GM19023 (cell line): ENCODE measurements at regions not wholly inside any gene's neighbourhood (a gene's known extent, or its start where the extent isn't known, plus 50 kb on each side); places are given as distances from the start of the nearest gene placed in this dataset.

Experiments
- ATAC-seq: cut with Tn5 transposase; IDR thresholded peaks from one replicate; pipeline ENCODE4 v1.9.1; 2021; ENCODE audit warnings: mild to moderate bottlenecking, moderate library complexity; ENCODE audit not compliant: unreplicated experiment

DNA sequence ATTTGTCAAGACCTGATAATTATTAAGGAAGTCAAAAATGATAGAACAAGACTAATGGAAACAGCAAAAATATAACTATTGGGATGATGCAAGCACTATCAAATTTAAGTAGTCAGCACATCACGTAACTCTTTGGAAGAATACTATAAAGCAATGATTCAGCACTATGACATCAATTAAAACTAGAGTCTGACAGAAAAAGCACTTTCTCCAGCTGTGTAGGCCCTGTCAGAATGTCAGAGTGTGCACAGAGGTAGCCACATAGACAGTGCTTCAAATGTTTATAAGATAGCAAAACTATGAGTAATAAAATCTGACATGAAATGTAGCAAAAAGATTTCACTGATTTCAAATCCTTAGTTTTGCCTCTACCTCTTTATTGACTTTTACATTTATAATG is 1226.6 kb upstream of the ADGRL3 start:
- ATAC-seq: no peak

DNA sequence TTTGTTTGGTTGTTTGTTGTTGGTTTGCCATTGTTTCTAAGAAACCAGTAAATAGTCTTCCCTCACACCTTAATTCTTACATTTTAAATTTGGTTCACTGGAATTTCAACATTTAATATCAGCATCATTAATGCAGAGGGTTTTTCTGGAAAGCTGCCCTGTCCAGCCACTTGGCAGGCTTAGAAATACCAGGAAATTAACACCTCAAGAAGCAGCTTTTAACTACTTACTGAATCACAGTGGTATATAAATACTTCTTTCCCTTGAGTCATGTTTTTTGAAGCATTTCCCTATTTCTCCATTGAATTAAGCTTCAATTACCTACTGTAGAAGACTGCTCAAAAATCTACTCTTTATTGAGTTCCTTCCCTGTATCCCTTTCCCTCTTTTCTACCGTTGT is 1221.1 kb upstream of the ADGRL3 start:
- ATAC-seq: no peak

DNA sequence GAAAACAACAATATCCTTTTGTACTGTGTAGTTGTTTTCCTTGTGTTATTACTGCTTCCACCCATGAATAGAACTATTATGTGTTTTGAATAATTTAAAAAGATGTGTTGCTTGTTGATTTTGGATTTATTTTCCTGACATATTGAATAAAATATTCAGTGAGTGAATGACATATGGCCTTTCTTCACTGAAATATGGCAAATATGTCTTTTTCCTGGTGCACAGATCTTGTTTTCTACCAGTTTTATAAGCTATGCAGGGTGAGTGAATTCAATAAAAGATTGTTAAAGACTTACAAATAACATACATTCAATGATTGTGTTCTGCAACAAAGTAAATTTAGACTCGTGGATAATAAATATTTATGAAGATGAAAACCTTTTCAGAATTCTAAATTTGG is 1216.3 kb upstream of the ADGRL3 start:
- no peak for ATAC-seq

DNA sequence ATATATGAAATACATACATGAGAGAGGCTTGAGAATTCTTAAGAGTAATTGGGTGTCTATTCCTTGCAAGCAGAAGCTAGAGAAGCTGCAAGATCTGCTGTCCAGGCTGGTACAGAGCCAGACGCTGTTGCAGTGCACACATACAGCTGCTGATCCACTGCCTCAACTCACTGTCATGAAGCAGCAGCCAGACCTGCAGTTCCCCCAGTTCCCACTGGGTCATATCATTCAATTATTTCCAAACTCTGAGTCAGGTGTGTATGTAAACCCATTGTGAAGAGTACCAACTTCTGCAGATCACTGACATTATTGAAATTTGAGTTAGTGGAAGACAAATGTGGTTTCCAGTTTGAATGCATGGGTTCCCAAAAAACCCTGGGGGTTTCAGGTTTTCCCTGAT is 1212.8 kb upstream of the ADGRL3 start:
- no peak for ATAC-seq

DNA sequence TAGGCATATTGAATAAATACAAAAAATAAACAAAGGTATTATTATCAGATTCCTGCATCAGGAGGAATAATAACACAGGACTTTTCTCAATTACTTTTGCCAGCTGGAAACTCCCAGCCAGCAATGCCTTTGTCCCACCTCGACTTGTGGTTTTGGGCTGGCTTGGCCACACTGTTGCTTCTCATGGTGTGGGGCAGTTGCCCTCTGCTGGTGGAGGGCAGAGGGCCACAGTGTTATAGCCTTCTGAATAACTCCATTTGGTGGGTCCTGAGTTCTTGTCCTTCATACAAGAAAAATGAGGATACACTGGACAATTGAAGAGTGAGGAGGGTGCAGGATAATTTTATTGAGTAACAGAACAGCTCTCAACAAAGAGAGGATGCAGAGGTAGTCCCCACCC is 1206.0 kb upstream of the ADGRL3 start:
- ATAC-seq: no peak

GRCh38 chr4:60002603-60003337 is 1197.4 kb upstream of the ADGRL3 start:
- ATAC-seq: no peak

- ATAC-seq: no peak
These were observed 1186.5 kb upstream of the ADGRL3 start for GRCh38 chr4:60013464-60014184.

DNA sequence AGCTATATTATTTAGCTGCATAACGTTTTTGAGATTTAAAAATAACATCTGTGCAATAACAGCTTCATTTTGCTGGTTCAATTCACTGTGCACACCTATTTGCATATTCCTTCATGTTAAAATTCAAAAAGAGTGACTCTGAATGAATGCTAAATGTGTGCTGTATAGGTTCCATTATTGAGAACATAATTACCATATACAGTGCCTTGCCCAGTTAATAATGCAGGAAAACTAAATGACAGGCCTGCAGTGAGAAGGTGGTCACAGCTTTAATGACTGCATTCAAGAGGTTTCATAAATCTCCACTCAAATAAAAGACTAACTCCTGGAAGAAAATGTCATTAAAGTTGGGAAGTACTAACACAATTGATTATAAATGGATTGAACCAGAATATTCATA is 1183.2 kb upstream of the ADGRL3 start:
- no peak for ATAC-seq

- no peak for ATAC-seq
These were observed 1180.9 kb upstream of the ADGRL3 start for GRCh38 chr4:60019180-60019579.

DNA sequence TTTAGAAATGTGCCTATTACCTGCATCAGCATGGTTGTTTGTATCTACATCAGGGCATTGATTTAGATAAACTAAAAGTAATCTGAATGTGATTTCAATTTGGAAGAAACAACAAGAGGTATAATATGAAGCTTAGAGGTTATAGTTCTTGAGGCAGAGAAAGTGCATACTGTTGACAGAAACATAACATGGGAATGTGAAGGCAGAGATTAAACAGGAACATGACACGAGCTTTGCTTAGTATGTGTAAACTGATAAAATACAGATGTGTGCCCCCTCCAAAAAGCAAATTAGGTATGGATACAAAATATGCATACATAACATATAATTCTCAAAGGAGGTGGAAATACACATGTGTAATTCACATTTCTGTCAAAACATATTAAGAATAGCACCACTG is 1180.2 kb upstream of the ADGRL3 start:
- no peak for ATAC-seq

GRCh38 chr4:60020389-60020788 is 1179.7 kb upstream of the ADGRL3 start:
- ATAC-seq: no peak

GRCh38 chr4:60033826-60034225 is 1166.3 kb upstream of the ADGRL3 start:
- no peak for ATAC-seq

GRCh38 chr4:60034361-60034760 is 1165.8 kb upstream of the ADGRL3 start:
- ATAC-seq: no peak

DNA sequence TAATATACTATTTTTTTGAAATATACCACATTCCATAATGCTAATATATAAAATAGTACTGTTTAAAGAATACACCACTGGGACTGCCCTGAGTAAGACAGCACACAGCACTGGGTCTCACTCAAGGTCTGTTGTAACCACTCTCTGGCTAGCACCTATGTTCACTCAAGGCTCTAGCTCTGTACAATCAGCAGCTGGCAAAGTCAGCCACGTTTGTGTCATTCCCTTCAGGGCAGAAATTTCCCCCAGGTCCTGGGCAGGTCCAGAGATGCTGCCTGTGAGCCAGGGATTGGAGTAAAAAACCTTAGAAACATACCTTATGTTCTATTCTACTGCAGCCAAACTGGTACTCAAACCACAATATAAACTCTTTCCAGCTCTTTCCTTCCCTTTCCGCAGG is 1160.2 kb upstream of the ADGRL3 start:
- no peak for ATAC-seq

- no peak for ATAC-seq
These were observed 1157.9 kb upstream of the ADGRL3 start for GRCh38 chr4:60042231-60042652.

DNA sequence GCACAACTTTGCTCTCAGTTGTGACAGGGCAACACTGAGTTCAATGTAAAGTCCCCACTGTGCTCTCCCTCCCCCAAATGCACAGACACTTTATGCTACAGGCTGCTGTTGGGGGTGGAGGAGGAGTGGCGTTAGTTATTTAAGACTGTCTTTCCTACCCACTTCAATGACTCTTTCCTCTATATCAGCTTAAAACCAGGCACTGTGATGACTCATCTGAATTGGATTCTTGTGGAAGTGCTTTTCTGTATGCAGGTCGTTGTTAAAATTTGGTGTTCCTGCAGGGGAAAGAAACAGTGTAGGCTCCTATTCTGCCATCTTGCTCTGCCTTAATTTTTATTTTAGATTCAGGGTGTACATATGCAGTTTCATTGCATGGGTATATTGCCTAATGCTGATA is 1157.2 kb upstream of the ADGRL3 start:
- no peak for ATAC-seq

- no peak for ATAC-seq
These were observed 1121.1 kb upstream of the ADGRL3 start for GRCh38 chr4:60078984-60079383.

DNA sequence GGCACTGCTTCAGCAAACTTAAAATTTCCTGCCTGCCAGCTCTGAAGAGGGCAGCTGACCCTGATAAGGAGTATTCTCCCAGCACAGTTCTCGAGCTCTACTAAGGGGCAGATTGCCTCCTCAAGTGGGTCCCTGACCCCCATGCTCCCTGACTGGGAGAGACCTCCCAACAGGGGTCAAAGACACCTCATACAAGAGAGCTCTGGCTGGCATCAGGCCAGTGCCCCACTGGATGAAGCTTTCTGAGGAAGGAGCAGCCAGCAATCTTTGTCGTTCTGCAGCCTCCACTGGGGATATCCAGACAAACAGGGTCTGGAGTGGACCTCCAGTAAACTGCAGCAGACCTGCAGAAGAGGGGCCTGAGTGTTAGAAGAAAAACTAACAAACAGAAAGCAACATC is 1118.3 kb upstream of the ADGRL3 start:
- no peak for ATAC-seq

- ATAC-seq: no peak
These were observed 1111.2 kb upstream of the ADGRL3 start for GRCh38 chr4:60088807-60089486.

GRCh38 chr4:60089546-60090273 is 1110.4 kb upstream of the ADGRL3 start:
- no peak for ATAC-seq

GRCh38 chr4:60096676-60097075 is 1103.5 kb upstream of the ADGRL3 start:
- ATAC-seq: no peak
